ENCODE measurements at regions not wholly inside any gene's neighbourhood (a gene's known extent, or its start where the extent isn't known, plus 50 kb on each side); places are given as distances from the start of the nearest gene placed in this dataset.

GRCh38 chr1:80841261-80841660, 959.5 kb upstream of the ADGRL2 start:
- no peak overlapping the region for H3K4me3 ChIP-seq (ENCODE audit: low read length)
- H3K9ac ChIP-seq (ENCODE audit: low read length) = no peak overlapping the region
- no peaks in the 10 kb centered on the region for H3K36me3 ChIP-seq (ENCODE audit: control insufficient read depth, low read depth, low read length)
- H3K27me3 ChIP-seq (ENCODE audit: control insufficient read depth, insufficient read depth, low read length) = no peaks in the 10 kb centered on the region
- no peak overlapping the region for H3K27ac ChIP-seq (ENCODE audit: low read length)
- H3K9me3 ChIP-seq (ENCODE audit: control insufficient read depth, low read depth, low read length) = peaks cover 3% of the 10 kb centered on the region
- peaks cover 3% of the 10 kb centered on the region for H3K4me1 ChIP-seq (ENCODE audit: control insufficient read depth, low read depth, low read length)

GRCh38 chr1:80837066-80837465, 963.7 kb upstream of the ADGRL2 start:
- Histone ChIP-seq H3K27me3 (ENCODE audit: control insufficient read depth, insufficient read depth, low read length) (no peaks in the 10 kb centered on the region), H3K4me3 (ENCODE audit: low read length) (no peak overlapping the region), H3K36me3 (ENCODE audit: control insufficient read depth, low read depth, low read length) (no peaks in the 10 kb centered on the region), H3K4me1 (ENCODE audit: control insufficient read depth, low read depth, low read length) (peaks cover 3% of the 10 kb centered on the region), H3K9ac (ENCODE audit: low read length) (no peak overlapping the region), H3K9me3 (ENCODE audit: control insufficient read depth, low read depth, low read length) (peaks cover 3% of the 10 kb centered on the region), H3K27ac (ENCODE audit: low read length) (no peak overlapping the region)

- no peak overlapping the region for H3K4me3 ChIP-seq (ENCODE audit: low read length)
- peaks cover 3% of the 10 kb centered on the region for H3K9me3 ChIP-seq (ENCODE audit: control insufficient read depth, low read depth, low read length)
- H3K4me1 ChIP-seq (ENCODE audit: control insufficient read depth, low read depth, low read length) = peaks cover 3% of the 10 kb centered on the region
- no peaks in the 10 kb centered on the region for H3K36me3 ChIP-seq (ENCODE audit: control insufficient read depth, low read depth, low read length)
- no peak overlapping the region for H3K9ac ChIP-seq (ENCODE audit: low read length)
- no peaks in the 10 kb centered on the region for H3K27me3 ChIP-seq (ENCODE audit: control insufficient read depth, insufficient read depth, low read length)
- H3K27ac ChIP-seq (ENCODE audit: low read length) = no peak overlapping the region
Observed at GRCh38 chr1:80836505-80836904, 964.2 kb upstream of the ADGRL2 start.

- no peaks in the 10 kb centered on the region for H3K4me1 ChIP-seq (ENCODE audit: control insufficient read depth, low read depth, low read length)
- H3K27me3 ChIP-seq (ENCODE audit: control insufficient read depth, insufficient read depth, low read length) = no peaks in the 10 kb centered on the region
- H3K9ac ChIP-seq (ENCODE audit: low read length) = no peak overlapping the region
- no peaks in the 10 kb centered on the region for H3K36me3 ChIP-seq (ENCODE audit: control insufficient read depth, low read depth, low read length)
- no peak overlapping the region for H3K4me3 ChIP-seq (ENCODE audit: low read length)
- no peak overlapping the region for H3K27ac ChIP-seq (ENCODE audit: low read length)
- H3K9me3 ChIP-seq (ENCODE audit: control insufficient read depth, low read depth, low read length) = no peaks in the 10 kb centered on the region
Observed at GRCh38 chr1:80827666-80828065, 973.1 kb upstream of the ADGRL2 start.

- no peak overlapping the region for H3K27ac ChIP-seq (ENCODE audit: low read length)
- H3K36me3 ChIP-seq (ENCODE audit: control insufficient read depth, low read depth, low read length) = no peaks in the 10 kb centered on the region
- no peaks in the 10 kb centered on the region for H3K9me3 ChIP-seq (ENCODE audit: control insufficient read depth, low read depth, low read length)
- H3K27me3 ChIP-seq (ENCODE audit: control insufficient read depth, insufficient read depth, low read length) = no peaks in the 10 kb centered on the region
- H3K9ac ChIP-seq (ENCODE audit: low read length) = no peak overlapping the region
- H3K4me1 ChIP-seq (ENCODE audit: control insufficient read depth, low read depth, low read length) = no peaks in the 10 kb centered on the region
- H3K4me3 ChIP-seq (ENCODE audit: low read length) = no peak overlapping the region
Observed at GRCh38 chr1:80825067-80825466, 975.7 kb upstream of the ADGRL2 start.

- no peaks in the 10 kb centered on the region for H3K9me3 ChIP-seq (ENCODE audit: control insufficient read depth, low read depth, low read length)
- no peak overlapping the region for H3K4me3 ChIP-seq (ENCODE audit: low read length)
- H3K4me1 ChIP-seq (ENCODE audit: control insufficient read depth, low read depth, low read length) = peaks cover 8% of the 10 kb centered on the region
Observed at GRCh38 chr1:80818211-80818610, 982.5 kb upstream of the ADGRL2 start.

GRCh38 chr1:80807981-80808380, 992.8 kb upstream of the ADGRL2 start:
- Histone ChIP-seq H3K4me3 (ENCODE audit: low read length) (no peak overlapping the region), H3K27ac (ENCODE audit: low read length) (no peak overlapping the region), H3K9ac (ENCODE audit: low read length) (no peak overlapping the region), H3K4me1 (ENCODE audit: control insufficient read depth, low read depth, low read length) (no peaks in the 10 kb centered on the region), H3K9me3 (ENCODE audit: control insufficient read depth, low read depth, low read length) (no peaks in the 10 kb centered on the region), H3K36me3 (ENCODE audit: control insufficient read depth, low read depth, low read length) (no peaks in the 10 kb centered on the region), H3K27me3 (ENCODE audit: control insufficient read depth, insufficient read depth, low read length) (no peaks in the 10 kb centered on the region)

More at GRCh38 chr1:80818211-80818610, 982.5 kb upstream of the ADGRL2 start:
- H3K27ac ChIP-seq (ENCODE audit: low read length) = no peak overlapping the region
- no peak overlapping the region for H3K9ac ChIP-seq (ENCODE audit: low read length)
- H3K36me3 ChIP-seq (ENCODE audit: control insufficient read depth, low read depth, low read length) = no peaks in the 10 kb centered on the region
- no peaks in the 10 kb centered on the region for H3K27me3 ChIP-seq (ENCODE audit: control insufficient read depth, insufficient read depth, low read length)

GRCh38 chr1:80806431-80806830, 994.3 kb upstream of the ADGRL2 start:
- no peaks in the 10 kb centered on the region for H3K36me3 ChIP-seq (ENCODE audit: control insufficient read depth, low read depth, low read length)
- H3K9me3 ChIP-seq (ENCODE audit: control insufficient read depth, low read depth, low read length) = no peaks in the 10 kb centered on the region
- no peak overlapping the region for H3K27ac ChIP-seq (ENCODE audit: low read length)
- no peak overlapping the region for H3K9ac ChIP-seq (ENCODE audit: low read length)
- no peak overlapping the region for H3K4me3 ChIP-seq (ENCODE audit: low read length)
- H3K27me3 ChIP-seq (ENCODE audit: control insufficient read depth, insufficient read depth, low read length) = no peaks in the 10 kb centered on the region
- H3K4me1 ChIP-seq (ENCODE audit: control insufficient read depth, low read depth, low read length) = no peaks in the 10 kb centered on the region

- Histone ChIP-seq H3K4me1 (ENCODE audit: control insufficient read depth, low read depth, low read length) (no peaks in the 10 kb centered on the region), H3K36me3 (ENCODE audit: control insufficient read depth, low read depth, low read length) (no peaks in the 10 kb centered on the region), H3K27ac (ENCODE audit: low read length) (no peak overlapping the region), H3K27me3 (ENCODE audit: control insufficient read depth, insufficient read depth, low read length) (no peaks in the 10 kb centered on the region), H3K9me3 (ENCODE audit: control insufficient read depth, low read depth, low read length) (no peaks in the 10 kb centered on the region), H3K4me3 (ENCODE audit: low read length) (no peak overlapping the region), H3K9ac (ENCODE audit: low read length) (no peak overlapping the region)
Observed at GRCh38 chr1:80801695-80802094, 999.0 kb upstream of the ADGRL2 start.

- H3K36me3 ChIP-seq (ENCODE audit: control insufficient read depth, low read depth, low read length) = no peaks in the 10 kb centered on the region
- no peak overlapping the region for H3K9ac ChIP-seq (ENCODE audit: low read length)
- no peaks in the 10 kb centered on the region for H3K9me3 ChIP-seq (ENCODE audit: control insufficient read depth, low read depth, low read length)
- H3K27me3 ChIP-seq (ENCODE audit: control insufficient read depth, insufficient read depth, low read length) = no peaks in the 10 kb centered on the region
- no peak overlapping the region for H3K4me3 ChIP-seq (ENCODE audit: low read length)
- H3K27ac ChIP-seq (ENCODE audit: low read length) = no peak overlapping the region
- H3K4me1 ChIP-seq (ENCODE audit: control insufficient read depth, low read depth, low read length) = no peaks in the 10 kb centered on the region
Observed at GRCh38 chr1:80799457-80799856, 1001.3 kb upstream of the ADGRL2 start.

- Histone ChIP-seq H3K4me1 (ENCODE audit: control insufficient read depth, low read depth, low read length) (no peaks in the 10 kb centered on the region), H3K27me3 (ENCODE audit: control insufficient read depth, insufficient read depth, low read length) (no peaks in the 10 kb centered on the region), H3K4me3 (ENCODE audit: low read length) (no peak overlapping the region), H3K36me3 (ENCODE audit: control insufficient read depth, low read depth, low read length) (no peaks in the 10 kb centered on the region), H3K9ac (ENCODE audit: low read length) (no peak overlapping the region), H3K9me3 (ENCODE audit: control insufficient read depth, low read depth, low read length) (no peaks in the 10 kb centered on the region), H3K27ac (ENCODE audit: low read length) (no peak overlapping the region)
Observed at GRCh38 chr1:80779275-80779674, 1021.5 kb upstream of the ADGRL2 start.

GRCh38 chr1:80778094-80778840, 1022.5 kb upstream of the ADGRL2 start:
- Histone ChIP-seq H3K27ac (ENCODE audit: low read length) (no peak overlapping the region), H3K9ac (ENCODE audit: low read length) (no peak overlapping the region), H3K9me3 (ENCODE audit: control insufficient read depth, low read depth, low read length) (no peaks in the 10 kb centered on the region), H3K27me3 (ENCODE audit: control insufficient read depth, insufficient read depth, low read length) (no peaks in the 10 kb centered on the region), H3K4me1 (ENCODE audit: control insufficient read depth, low read depth, low read length) (no peaks in the 10 kb centered on the region), H3K4me3 (ENCODE audit: low read length) (no peak overlapping the region), H3K36me3 (ENCODE audit: control insufficient read depth, low read depth, low read length) (no peaks in the 10 kb centered on the region)

Measured in iPS-18a (cell line).